ENCODE measurements at regions not wholly inside any gene's neighbourhood (a gene's known extent, or its start where the extent isn't known, plus 50 kb on each side); places are given as distances from the start of the nearest gene placed in this dataset.

DNA sequence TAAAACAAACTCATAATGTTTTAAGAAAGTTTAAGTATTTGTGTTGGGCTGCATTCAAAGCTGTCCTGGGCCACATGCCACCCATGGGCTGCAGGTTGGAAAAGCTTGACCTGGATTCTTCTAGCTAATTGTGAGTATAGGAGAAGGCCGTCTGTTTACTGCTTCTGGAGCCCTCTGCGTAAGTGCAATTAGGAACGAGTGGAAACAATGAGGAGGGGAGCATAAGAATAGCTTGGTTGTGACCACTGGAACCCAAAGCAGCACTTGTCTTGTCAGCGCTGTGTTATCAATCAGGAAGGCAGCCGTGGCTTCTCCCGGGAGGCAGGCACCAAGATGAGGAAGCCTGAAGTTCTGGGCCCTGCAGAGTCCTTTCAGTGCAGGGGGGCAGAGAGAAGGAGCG is 110.4 kb upstream of the MBNL2 start:
- DNase-seq (ENCODE audit: low spot score), result no peak

DNA sequence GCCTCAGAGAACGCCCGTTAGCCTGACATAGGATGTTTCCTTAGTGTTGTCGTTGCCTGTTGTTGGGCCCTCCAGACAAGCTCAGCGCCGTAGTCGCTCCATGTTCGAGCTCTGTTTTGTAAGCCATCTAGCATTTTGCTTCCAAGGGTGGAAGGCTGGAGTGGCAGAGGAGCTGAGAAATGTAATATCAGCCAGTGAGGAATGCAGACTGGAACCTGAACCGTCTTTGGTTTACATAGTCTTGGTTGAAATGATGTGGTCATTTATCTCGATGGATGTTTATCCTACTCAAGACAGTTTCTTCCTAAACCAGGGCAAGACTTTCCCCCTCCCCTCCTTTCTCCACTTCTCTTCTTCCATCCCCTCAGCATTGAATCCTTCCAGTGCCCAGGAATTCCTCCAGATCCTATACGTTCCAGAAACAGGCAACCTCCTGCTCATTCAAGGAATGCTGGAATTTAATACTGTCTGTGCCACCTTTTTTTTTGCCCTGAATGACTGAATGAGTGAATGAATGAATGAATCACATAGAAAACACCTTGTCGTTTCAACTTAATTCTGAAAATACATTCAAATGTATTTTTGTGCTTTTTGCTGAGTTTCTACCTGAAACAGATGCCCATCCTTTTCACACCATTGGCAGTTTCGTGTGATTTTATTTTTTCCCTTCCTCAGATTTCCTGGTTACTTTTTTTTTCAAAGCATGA is 109.5 kb upstream of the MBNL2 start:
- no peak for DNase-seq (ENCODE audit: low spot score)

DNA sequence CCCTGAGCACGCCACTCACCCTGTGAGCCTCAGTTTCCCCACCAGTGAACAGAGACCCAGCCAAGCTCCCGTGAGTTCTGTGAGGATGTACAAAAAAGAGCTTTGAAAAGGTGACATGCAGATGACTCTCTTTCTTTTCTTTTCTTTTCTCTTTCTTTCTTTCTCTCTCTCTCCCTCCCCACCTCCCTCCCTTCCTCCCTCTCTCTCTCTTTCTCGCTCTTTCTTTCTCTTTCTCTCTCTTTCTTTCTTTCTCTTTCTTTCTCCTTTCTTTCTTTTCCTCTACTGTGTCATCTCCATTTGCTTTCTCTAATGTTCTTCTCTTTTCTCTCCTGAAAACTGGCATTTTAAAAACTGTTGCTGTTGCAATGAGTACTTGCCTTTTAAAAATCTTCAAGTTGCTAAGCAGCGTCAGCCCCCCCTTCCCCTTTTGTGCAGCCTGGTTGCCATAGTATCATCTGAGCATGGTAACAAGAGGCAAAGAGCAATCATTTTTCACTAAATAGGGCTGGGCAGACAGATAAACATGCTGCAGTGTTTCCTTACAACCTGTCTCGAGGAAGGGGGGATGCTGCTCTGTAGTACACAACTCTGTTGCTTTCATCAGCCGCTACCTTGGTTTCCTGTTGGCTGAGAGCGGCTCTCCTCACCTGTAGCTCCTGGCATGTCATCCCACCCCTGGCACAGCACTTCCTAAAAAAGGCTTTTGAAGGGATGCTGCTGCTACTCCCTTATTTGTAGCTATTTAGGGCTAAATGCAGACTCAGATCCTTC is 108.7 kb upstream of the MBNL2 start:
- DNase-seq (ENCODE audit: low spot score), result no peak

DNA sequence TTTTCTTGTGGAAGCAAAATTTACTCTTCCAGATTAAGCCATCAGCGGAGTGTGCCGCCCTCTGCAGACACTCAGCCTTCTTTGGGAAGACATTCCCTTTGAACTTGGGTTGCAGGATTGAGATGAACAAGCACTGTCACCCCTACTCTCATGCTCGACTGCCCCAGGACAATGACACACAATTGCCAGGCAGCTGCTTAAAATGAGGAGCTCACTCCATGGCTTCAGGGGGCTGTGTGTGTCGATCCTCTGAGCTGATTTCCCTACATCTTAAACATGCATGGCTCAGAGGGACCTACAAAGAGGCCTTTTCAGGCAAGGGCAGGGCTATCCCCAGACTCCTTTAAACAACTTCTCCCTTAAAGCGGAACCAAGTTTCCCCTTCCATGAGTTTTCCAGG is 107.5 kb upstream of the MBNL2 start:
- no peak for DNase-seq (ENCODE audit: low spot score)

DNA sequence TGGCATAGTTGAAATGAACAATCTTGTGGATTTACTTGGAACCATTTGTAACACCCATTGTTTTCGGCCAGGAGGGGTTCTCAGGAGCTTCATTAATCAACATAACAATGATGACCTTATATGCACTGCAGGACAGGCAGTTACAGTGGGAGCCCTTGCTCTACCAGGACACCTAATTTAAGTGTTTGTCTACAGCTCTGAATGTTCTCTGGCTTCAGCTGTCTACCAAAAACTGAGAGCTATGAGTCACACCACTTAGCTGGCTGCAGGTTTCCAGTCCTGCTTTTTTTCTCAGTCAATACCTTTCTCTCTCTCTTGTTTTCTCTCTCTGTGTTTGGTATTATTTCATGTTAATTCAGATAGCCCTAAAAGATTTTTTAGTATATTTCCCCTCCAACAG is 105.4 kb upstream of the MBNL2 start:
- no peak for DNase-seq (ENCODE audit: low spot score)

DNA sequence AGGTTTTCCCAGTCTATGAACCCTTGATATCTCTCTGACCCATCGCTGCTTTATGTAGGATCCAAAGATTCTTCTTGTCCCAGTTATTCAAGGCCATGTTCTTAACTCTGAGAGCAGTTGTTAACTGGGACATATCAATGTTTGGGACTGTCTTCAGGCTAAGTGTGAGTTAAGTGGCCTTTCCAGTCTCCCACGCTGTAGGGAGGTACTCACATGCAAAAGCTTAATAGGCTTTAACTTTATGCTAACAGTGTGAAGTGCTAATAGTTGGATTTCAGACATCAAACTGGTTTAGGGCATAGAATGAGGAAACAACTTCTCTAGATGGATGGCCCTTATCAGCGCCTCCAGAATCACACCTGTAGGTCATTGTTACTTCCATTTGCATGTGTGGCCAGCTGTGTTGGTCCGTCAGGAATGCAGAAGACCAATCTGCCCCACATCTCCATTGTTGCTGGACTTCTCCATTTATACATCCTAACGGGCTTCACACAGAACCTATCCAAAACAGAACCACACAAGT is 104.7 kb upstream of the MBNL2 start:
- no peak for DNase-seq (ENCODE audit: low spot score)

DNA sequence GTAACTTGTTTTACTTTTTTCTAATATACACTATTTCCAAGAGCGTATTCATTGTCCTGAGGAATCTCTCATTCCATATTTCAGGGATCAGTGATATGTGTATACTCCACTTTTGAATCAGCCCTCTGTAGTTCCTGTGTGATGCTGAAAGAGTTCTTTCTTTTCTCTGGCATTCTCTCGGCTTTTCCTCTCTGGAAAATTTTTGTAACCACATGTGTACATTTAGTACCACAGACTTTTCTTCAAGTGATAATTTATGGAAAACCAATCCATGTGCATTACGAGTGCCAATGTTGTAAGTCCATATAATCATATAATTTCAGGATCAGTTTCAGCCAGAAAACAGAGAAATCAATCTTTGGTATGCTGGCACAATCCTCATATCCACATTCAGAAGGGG is 102.2 kb upstream of the MBNL2 start:
- no peak for DNase-seq (ENCODE audit: low spot score)

DNA sequence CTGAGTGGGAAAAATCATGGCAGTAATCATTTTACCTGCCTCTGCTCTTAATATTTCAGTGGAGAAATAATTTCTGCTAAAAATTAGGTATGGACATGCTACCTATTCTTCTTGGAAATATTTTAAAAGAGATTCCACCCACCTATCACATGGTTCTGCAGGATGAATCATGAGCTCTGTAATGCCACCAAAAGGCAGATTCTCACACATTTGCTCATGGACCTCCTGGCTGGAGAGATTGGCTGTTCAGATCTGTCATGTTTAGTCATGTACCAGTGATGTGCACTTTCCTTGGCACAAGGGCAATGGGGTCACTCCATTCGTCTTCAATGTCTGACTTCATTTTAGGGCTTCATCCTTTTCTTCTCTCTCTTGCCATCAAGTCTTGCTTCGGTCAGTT is 101.8 kb upstream of the MBNL2 start:
- DNase-seq (ENCODE audit: low spot score), result no peak

DNA sequence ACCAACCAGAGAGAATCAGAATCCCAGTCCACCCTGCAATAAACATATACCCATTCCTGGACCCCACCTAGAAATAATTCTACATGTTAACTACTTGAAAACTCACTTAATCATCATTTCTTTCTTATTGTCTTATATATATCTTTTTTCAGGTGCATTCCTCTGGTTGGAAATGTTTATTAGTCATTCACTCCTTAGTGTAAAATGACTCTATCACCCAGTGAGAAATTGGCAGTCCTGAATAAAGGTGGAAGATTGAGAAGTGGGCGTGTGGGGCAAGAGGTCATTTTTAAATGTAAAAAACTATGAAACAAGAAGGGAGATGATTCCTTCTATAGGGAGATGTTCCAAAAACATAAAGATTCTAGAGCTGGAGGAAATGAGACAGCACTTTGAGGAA is 101.2 kb upstream of the MBNL2 start:
- DNase-seq (ENCODE audit: low spot score), result no peak

DNA sequence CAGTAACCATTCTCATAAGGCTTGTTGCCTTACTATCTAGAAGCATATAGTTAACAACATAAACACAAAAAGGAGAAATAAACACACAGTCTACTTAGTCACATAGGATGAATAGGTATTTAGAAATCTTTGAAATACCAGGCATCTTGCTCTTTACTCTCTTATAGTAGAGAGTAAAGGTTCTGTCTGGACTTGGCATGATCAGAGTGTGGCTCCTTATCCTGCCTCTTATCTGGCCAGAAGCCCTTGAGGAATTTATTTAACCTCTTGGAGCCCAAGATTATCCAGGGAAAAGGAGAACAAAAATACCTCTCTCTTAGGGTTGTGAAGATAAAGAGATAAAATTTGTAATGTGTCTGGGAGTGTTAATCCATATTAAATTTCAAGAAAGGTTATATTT is 100.2 kb upstream of the MBNL2 start:
- DNase-seq (ENCODE audit: low spot score), result no peak

DNA sequence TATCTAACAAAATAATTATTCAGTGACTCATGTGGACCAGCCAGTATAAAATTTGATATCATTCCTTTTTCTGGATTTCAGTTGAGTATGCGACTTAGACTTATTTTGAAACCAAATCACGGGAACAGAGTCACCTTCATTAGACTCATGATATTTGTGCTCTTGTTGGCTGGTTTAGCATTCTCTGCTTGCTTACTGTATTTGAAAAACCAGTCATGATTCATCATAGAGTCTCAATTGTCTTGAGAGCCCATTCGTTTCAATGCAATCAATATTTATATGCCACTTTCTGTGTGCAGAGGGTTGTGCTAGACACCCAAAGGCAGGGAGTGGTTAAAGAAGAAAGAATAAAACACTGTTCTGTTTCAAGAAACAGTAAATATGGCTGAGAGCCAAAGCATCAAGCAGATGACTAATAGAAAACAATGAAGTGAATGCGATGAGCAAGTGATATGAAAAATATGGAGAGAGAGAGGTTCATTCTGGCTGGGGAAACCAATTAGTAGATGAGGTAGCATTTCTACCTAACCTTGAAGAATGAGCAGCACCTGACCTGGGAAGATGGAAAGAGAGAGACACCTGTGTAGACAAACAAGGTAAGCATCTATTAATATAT is 99.6 kb upstream of the MBNL2 start:
- no peak for DNase-seq (ENCODE audit: low spot score)

DNA sequence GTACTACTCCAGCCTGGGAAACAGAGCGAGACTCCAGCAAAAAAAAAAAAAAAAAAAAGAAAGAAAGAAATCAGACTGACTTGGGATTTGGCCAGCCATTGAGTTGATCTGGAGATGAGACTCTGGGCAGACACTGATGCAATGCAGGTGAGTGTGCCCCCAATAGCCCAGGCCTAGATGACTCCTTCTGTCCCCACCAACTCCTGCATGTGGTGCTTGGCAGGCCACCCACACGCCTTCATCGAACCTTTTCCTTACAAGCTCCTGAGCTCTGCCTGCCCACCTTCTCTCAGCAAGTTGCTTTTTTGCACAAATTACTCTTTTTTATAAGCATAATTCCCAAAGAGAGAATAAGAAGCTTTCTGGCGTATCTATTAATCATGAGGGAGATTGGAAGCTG is 97.9 kb upstream of the MBNL2 start:
- no peak for DNase-seq (ENCODE audit: low spot score)

DNA sequence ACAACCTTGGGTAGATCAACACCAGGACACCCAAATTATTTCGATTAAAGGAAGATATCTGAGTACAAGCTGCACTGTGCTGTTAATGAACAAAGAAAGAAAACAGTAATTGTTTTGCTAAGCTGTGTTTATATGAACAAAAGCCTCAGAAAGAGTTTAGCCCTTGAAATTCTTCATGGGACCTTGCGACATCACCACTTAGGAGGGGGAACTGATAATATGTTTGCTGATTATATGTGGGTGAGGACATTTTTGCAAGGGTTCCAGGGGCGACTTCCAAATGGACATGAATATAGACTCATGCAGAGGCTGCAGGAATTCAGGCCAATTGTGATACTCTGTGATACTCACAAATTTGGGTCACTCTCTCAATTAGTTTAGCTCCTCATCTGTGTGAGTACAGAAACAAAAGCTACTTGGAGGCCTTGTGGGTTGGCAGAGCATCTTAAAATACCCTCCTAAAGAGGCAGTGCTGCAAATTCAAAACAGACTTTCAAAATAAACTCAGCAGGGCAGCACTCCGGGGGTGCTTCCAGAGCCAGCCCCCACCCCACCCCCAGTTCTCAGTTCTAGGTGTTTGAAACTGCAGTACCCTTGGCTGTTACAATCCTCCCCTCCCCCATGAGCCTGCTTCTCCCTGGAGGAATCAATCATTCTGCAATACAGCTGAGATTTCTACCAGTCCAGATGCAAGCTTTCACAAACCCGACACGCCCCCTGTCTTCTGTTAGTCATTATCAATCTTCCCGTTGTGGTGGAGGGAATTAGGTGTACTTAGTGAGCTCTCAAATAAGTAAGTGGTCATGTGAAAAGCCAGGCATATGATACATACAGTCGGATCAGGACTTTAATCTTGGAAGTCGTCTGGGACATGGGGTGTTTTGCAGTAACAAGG is 97.0 kb upstream of the MBNL2 start:
- DNase-seq (ENCODE audit: low spot score), result no peak

DNA sequence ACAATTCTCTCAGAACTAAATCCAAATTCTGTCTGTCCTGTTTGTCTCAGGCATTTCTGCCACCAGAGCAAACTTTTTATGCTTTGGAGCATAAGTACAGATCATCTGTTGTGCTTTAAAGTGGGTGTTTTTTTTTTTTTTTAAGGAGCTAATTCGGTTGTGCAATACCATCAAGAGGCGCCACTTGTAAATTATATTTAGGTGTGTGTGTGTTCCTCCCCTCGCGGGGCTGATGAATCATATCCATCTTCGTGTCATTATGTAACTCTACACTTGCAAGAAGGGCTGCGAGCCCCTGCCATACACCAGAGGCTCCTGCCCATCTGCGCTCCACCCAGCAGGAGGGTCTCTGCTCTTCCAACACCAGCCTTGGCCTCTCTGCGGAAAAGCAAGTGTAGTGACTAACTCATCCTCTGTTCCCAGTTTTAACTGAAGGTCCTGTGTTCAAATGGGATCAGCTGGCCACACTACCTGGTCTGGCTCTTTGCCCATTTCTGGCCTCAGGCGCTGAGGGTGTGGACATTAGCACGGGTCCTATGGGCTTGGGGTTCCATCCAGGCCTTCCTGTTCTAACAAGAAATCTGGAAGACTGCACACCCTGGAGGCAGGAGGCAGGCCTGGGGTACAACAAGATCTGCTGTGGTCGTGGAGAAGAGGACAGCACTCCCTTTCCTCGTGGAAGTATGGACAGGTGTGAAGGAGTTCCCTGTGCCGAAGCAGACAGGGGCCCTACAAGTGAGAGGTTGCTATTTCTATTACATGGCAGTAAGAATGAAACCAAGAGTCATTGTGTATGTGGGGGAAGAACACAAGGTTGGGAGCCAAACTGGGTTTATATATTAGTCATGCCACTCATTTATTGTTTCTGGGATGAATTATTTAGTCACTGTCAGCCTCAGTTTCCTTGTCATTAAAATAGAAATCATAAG is 96.1 kb upstream of the MBNL2 start:
- DNase-seq (ENCODE audit: low spot score), result no peak

DNA sequence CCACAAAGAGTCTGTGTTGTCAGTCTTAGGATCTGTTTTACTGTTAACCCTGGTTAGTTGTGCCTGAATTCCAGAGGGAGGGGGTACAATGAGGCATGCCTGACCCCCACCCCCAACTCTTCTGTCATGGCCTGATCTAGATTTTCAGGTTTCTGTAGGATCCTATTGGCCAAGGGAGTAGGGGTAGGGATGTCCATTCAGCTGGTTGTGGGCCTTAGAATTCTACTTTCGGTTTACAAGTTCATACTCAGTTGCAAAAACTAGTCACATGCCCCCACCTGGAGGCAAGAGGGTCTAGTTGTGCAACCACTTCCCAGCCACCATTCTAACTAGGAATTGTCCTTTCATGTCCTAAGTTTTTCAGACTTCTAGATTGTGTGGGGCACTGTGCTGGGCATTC is 94.3 kb upstream of the MBNL2 start:
- DNase-seq (ENCODE audit: low spot score), result no peak

DNA sequence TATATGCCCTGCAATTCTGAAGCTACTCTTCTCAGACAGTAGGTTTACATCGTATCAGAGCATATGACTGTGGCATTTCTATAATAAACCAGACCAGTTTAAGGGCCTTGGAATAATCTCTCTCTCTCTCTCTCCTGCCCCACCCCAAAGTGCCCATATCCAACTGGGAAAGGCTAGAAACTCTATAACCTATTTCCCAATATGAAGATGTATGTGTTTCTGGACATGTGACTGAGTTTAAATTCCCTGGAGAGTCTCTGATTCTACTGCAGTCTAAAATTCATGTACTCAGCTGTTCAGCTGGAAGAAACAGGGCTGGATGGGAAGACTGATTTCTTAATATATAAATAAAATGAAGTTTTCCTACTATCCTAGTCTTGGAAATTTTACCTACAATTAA is 91.9 kb upstream of the MBNL2 start:
- DNase-seq (ENCODE audit: low spot score), result no peak

DNA sequence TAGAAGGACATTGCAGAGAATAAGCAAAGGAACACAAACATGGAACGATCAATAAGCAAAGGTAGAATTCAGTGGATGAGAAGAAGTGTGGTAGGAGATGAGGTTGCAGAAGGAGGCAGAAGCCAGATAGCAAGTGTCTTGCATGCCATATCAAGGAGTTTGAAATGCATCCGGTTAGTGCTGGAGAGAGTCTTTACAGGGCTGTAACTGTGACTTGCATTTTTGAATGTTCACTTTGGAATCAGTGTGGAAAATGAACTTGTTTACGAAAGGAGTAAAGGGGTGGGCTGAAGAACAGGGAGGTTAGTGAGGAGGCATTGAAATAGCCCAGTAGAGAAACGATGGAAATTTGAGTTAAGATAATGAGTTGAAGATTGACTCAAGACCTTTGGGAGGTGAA is 90.7 kb upstream of the MBNL2 start:
- DNase-seq (ENCODE audit: low spot score), result no peak

DNA sequence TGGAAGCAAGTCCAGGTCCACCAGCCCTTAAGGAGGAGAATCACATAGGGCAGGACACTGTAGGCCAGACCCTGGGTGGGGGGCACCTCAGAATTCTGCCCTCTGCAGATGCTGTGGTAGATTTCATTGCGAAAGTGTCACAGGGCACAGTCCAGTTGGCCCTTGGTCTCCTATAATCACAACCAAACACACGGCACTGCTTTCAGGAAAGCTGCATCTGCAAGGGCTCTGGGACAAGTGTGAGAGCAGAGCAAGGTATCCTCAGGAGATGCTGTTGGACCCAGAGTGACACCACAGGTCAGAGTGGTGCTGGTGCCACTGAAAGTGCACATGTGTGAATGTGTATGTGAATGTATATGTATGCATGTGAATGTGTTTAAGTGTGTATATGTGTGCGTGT is 88.6 kb upstream of the MBNL2 start:
- DNase-seq (ENCODE audit: low spot score), result no peak

DNA sequence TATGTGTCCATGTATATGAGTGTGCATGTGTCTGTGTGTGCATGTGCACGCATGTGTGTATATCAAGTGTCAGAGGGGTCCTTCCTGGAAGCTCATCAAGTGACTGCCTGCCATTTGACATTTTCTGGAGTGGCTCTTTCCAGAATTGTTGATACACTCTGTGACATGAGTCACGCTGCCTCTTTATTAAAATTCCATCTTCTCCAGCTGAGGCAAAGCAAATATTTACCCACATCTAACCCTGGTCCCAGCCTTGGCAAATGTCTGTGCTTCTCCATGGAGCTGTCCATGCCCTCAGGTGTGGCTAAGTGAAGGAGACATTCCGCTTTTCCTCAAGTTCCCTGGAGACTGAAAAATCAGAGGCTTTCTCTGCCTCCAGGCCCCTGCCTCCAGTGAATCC is 88.2 kb upstream of the MBNL2 start:
- DNase-seq (ENCODE audit: low spot score), result no peak

DNA sequence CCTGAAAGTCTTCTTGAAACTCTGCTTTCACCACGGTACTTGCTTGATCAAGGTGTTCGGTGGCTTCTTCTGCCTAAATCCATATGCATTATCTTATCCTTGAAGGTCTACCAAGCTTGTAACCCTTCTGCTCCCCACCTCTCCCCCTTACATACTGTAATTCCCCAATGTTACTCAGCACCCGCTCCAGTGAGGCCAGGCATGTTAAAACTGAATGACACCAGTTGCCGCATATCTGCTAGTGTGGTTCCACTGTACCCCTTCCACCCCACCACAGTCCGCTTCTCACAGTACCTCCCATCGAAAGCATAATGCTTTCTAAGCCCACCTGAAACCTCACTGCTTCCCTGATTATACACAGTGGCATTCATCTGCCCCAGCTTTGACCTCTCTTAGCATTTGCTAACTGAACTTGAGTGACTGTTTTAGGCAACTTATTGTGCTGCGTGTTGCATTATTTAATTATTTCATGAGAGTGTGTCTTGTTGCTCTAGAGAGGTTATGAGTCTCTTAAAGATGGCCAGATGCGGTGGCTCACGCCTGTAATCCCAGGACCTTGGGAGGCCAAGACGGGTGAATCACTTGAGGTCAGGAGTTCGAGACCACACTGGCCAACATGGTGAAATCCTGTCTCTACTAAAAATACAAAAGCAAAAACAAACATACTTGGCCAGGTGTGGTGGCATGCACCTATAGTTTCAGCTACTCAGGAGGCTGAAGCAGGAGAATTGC is 87.6 kb upstream of the MBNL2 start:
- no peak for DNase-seq (ENCODE audit: low spot score)

All from CD4-positive, alpha-beta T cell treated with Interleukin-2 at 100 ng/mL for 4 hours (primary cell).